GM18511 (cell line): ENCODE measurements at regions not wholly inside any gene's neighbourhood (a gene's known extent, or its start where the extent isn't known, plus 50 kb on each side); places are given as distances from the start of the nearest gene placed in this dataset.

Experiments
- ATAC-seq: cut with Tn5 transposase; IDR thresholded peaks from one replicate; pipeline ENCODE4 v1.9.1; 2021; ENCODE audit warnings: mild to moderate bottlenecking, moderate library complexity; ENCODE audit not compliant: unreplicated experiment

DNA sequence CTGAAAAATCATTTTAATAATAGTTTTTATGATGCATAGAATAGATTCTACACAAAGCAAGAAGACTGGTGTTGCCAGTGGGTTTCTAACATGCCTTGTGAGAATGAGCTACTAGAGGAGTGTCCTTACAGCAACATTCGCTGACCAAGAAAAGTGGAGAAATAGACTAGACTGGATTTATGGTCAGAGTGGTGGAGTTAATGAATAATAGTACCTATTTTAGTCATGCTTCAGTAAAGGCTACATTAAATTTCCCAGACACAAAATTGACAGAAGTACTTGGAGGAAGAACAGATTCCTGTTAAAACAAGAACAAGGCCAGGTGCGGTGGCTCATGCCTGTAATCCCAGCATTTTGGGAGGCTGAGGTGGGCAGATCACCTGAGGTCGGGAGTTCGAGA lies 539.2 kb downstream of the ETS1 start:
- ATAC-seq = no peak

DNA sequence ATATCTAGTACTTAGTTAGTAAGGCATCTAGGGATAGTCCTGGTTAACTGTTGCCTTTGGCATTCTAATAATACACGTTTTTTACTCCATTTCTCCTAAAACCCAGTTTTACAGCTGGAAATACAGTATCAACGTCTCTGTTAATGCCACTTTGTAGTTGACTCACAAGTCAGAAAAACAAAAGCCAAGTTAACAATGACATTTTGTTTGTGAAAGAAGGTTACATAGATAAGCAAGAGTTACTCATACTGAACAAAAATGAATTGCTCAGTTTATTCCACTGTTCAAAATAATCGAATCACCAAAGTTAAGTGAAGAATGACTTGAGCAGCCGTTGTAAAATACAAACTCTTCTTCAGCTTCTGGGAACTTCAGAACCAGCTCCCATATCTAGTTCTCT lies 540.3 kb downstream of the ETS1 start:
- ATAC-seq = no peak

- no peak for ATAC-seq
Observed at GRCh38 chr11:128046213-128046612, 541.1 kb downstream of the ETS1 start.

DNA sequence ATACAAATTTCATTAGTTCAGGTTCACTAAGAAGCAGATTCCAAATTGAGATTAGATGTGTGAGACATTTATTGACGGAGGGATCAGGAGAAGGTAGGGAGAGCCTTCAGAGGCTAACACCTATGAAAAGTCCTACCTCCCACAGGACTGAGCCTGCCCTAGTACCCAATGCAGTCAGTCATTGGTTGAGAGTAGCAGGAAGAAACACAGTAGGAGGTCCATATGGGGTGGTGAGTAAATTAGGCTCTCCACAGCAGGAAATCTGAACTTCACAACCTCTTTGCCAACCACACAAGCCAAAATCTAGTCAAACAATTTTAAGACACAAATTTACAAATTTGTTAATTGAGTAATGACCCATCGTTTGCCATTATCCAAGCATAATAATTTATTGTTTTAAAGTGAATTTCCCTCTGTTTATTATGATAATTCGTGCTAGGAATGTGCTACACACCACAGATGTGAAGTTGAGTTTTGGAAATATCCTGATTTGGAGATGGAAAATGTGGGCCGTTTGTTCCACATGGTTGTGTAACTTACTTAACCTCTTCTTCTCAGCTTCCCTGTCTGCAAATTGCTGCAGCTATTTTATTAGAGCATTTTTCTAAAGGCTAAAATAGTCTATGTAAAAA lies 542.1 kb downstream of the ETS1 start:
- ATAC-seq = no peak

DNA sequence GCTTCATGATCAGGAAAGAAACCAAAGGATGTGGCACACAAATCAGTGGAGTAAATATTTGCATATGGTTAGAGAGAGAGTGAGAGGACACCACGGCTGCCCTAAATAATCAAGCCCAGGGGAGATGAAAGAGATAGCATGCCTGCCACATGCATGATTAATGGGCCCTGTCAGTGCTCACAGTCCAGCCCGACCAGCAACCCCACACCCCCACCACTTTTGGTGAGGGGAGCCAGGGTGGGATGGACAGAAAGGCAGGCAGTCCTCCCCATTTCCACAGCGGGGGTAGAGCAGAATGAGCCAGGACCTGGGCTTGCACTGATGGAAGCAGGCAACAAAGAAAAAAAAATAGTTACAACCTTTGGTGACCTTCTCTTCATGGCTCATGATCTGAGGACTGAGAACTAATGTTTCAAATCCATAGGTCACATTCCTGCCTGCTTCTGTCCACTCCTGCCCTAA lies 545.0 kb downstream of the ETS1 start:
- ATAC-seq = no peak

- no peak for ATAC-seq
Observed at GRCh38 chr11:128040603-128041002, 546.8 kb downstream of the ETS1 start.

DNA sequence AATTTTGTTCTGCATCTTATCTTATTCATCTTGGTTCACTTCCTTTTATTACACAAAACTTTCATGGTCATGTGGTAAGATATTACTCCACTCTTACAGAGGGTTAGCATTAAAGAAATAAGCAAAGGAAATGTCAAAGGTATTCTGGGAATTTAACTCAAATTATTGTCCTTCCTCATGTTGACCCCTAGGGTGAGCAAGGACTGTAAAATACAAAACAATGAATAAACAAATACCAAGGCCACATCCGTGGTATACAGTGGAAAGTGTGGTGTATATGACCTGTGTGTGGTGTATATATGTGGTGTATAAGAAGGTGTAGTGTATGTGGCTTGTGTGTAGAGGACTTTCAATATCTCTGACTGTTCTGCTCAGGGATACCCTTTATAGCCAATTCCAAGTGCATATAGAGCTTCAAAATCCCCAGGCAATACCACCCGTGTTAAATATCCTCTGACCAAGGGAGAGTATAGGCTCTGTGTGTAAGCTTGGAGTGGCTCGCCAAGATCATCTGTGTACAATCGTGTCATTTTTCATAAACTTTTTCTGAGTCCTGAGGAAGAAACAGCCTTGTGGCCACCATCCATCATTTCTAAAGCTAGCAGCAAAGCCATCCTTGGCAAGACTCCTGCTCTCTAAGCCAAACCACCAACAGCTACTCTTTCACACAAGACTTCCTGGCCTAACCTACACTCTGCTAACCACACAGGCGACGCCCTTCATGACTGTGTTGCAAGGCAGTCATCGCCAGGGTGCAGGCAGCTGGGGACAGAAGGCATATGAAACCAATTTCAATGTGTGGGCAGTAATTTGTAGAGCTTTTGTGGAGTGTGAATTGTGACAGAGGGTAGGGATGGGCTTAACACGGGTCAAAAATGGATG lies 548.0 kb downstream of the ETS1 start:
- peak; percentile 98 for ATAC-seq

GRCh38 chr11:128036556-128037093 lies 550.7 kb downstream of the ETS1 start:
- no peak for ATAC-seq

DNA sequence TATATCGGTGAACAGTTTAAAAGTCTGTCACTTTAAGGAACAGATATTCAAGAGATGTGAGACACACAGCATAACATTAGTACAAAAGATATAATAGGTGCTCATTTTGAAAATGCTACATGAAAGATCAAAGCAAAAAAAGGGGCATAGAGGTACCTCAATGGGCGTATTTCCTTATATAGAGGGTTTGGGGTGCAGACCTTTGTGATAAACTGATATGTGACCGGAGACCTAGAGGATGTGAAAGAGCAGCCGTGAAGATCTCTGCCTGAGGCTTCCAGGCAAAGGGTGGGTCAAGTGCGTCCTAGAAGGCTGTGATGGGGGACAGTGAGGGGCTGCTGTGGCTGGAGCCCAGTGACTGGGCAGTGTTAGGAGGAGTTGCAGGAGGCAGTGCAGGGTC lies 551.4 kb downstream of the ETS1 start:
- ATAC-seq = no peak

GRCh38 chr11:128031538-128032134 lies 555.7 kb downstream of the ETS1 start:
- peak; percentile 96 for ATAC-seq

DNA sequence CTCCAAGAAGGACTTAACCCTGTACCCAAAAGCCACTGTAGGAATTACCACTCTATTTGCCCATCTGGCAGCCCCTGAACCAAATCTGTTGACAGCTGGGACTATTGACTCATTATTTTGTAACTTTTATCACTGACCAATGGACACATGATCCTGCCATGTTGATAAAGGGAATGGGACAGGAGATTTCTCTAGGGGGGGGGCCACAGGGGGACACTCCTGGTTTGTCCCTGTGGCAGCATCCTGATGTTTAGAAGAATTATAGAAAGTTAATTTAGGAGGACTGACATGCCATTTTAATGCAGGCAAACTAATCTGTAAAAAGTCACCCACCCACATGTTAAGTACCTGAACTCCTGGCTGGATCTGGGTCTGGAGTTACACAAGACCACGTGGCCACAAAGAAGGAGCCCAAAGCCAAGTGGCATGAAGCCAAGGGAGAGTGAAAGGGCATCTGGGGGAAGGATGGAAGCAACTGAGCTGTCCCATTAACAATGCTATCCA lies 558.1 kb downstream of the ETS1 start:
- no peak for ATAC-seq

GRCh38 chr11:128026596-128026995 lies 560.8 kb downstream of the ETS1 start:
- ATAC-seq = no peak

DNA sequence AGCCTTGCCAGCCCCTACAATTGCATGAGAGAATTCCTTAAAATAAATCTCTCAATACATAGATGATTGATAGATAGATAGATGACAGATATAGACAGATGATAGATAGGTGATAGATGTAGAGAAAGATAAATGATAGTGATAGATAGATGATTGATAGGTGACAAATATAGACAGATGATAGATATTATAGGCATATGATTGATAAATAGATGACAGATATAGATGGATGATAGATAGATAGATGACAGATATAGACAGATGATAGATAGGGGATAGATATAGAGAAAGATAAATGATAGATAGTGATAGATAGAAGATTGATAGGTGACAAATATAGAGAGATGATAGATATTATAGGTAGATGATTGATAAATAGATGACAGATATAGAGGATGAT lies 564.6 kb downstream of the ETS1 start:
- no peak for ATAC-seq

- peak; percentile 64 for ATAC-seq
Observed at GRCh38 chr11:128022007-128022368, 565.4 kb downstream of the ETS1 start.

GRCh38 chr11:128021349-128022006 lies 565.9 kb downstream of the ETS1 start:
- ATAC-seq = peak; percentile 31

DNA sequence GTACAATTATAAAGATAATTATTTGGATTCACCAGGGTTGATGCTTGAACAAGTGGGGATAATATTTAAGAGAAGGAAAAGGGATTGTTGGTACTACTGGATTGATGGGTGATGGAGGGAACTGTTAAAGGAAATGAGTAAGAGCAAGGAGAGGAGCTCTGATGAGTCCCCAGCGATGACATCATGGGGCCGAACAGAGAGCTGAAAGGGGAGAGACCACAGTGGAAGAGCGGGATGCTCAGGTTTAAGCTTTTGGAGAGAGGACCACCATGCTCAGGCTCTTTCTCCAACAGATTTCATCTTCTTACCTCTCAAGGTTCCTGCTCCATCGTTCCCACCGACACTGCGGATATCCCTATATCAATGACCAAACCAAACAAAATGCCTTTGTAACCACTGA lies 568.7 kb downstream of the ETS1 start:
- no peak for ATAC-seq

DNA sequence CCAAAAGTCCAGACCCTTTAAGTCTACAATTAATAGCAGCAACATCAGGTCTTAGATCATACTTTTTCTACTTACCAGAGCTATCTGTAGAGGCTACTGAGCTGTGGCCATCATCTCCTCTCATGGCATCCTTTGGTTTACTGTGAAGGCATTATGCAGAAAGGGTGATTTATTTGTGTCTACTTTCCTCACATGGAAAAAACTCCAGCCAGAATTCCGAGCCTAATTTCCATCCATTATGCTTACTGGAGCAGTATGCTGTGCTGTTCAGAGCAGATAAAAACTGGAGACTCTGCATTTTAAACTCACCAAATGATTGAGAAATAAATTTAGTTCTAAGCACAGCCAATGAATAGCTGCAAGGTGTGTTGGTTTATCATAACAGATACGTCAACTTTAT lies 581.8 kb downstream of the ETS1 start:
- no peak for ATAC-seq

- ATAC-seq = no peak
Observed at GRCh38 chr11:127998421-127998820, 588.9 kb downstream of the ETS1 start.

DNA sequence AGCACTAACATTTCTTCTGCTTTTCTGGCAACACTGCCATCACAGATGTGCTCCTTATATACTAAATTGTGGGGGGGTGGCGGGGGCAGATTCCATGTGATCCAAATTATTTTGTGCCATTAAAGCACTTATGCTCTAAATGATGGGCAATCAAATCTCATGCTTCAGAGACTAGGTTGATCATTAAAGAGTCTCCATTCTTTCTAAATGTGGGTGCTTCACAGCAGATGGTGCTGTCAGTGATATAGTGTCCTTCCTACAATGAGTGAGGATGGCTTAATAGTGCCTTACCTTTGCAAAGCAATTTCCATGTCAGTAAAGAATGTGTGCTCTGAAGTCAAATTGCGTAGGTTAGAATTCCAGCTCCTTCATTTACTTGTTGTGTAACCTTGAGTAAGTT lies 589.8 kb downstream of the ETS1 start:
- ATAC-seq = no peak

DNA sequence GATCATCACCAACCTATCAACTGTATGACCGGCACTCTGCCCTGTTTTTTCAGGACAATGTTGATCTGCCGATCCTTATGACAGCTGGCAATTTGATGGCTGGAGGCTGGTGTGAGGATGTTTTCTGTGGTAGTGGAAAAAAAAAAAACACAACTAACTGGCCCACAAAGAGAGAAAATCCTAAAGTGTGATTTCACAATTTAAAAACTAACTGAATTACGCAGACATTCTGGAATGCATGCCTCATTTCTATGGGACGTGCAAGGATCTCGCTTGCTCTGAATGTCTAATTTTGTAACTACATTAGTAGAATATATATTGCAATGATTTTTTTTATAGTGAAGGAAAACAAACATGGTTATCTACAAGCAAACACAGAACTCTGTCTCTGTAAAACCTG lies 590.5 kb downstream of the ETS1 start:
- ATAC-seq = no peak

- ATAC-seq = no peak
Observed at GRCh38 chr11:127995921-127996320, 591.4 kb downstream of the ETS1 start.
